Erythroblast (primary cell): ENCODE measurements at regions not wholly inside any gene's neighbourhood (a gene's known extent, or its start where the extent isn't known, plus 50 kb on each side); places are given as distances from the start of the nearest gene placed in this dataset.

ENCODE experiments used
- GATA1 ChIP-seq: IDR thresholded peaks from 2 replicates; pipeline ENCODE4 v1.6.1; 2011; ENCODE audit warnings: low read depth, mild to moderate bottlenecking, control low read depth, low read length, moderate library complexity
- POLR2A ChIP-seq: IDR thresholded peaks from 2 replicates; pipeline ENCODE4 v1.6.1; 2011; ENCODE audit warnings: mild to moderate bottlenecking, low read length

DNA sequence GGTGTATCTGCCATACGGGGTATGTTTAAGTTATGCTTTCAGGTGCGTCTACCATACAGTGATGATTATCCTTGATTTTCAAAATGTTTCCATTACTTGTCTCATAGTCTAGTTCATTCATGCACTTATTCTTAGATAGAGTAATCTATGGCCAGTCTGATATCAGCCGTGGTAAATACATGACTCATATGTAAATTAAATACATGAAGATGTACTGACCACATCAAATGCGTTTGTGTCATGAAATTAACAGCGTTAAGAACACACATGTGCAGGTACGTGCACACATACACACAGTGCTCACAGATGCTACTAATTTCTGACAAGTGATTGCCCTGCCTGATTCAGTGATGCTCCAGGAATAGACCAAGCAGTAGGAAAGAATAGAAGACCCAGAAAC, 75.2 kb upstream of the EXOC1L start:
- no peak for TF ChIP-seq POLR2A
- TF ChIP-seq GATA1 = no peak
